ENCODE measurements at regions not wholly inside any gene's neighbourhood (a gene's known extent, or its start where the extent isn't known, plus 50 kb on each side); places are given as distances from the start of the nearest gene placed in this dataset.
"Not testable (repeated sequence)": the region's sequence is repeated elsewhere in the genome, so short reads cannot be mapped to it uniquely, and the experiment has no call there.

DNA sequence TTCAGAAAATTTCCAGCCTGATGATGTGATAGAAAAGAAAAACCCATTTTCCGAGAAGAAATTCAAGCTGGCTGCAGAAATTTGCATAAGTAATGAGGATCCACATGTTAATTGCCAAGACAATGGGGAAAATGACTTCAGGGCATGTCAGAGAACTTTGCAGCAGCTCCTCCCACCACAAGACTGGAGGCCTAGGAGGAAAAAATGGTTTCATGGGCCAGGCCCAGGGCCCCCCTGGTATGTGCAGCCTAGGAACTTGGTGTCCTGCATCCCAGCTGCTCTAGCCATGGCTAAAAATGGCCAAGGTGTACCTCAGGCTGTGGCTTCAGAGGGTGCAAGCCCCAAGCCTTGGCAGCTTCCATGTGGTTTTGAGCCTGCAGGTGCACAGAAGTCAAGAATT is 152.0 kb upstream of the EPHA4 start:
- TF ChIP-seq, protein P1, sequence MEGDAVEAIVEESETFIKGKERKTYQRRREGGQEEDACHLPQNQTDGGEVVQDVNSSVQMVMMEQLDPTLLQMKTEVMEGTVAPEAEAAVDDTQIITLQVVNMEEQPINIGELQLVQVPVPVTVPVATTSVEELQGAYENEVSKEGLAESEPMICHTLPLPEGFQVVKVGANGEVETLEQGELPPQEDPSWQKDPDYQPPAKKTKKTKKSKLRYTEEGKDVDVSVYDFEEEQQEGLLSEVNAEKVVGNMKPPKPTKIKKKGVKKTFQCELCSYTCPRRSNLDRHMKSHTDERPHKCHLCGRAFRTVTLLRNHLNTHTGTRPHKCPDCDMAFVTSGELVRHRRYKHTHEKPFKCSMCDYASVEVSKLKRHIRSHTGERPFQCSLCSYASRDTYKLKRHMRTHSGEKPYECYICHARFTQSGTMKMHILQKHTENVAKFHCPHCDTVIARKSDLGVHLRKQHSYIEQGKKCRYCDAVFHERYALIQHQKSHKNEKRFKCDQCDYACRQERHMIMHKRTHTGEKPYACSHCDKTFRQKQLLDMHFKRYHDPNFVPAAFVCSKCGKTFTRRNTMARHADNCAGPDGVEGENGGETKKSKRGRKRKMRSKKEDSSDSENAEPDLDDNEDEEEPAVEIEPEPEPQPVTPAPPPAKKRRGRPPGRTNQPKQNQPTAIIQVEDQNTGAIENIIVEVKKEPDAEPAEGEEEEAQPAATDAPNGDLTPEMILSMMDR (conservative IDR thresholded peaks at IDR 0.05; ENCODE audit: low read depth, low read length) = not testable (repeated sequence)
- TF ChIP-seq POLR2A (IDR thresholded peaks at IDR 0.05; ENCODE audit: low read depth, low read length) = not testable (repeated sequence)
